GM12873 (cell line): ENCODE measurements at regions not wholly inside any gene's neighbourhood (a gene's known extent, or its start where the extent isn't known, plus 50 kb on each side); places are given as distances from the start of the nearest gene placed in this dataset.

Experiments used
- TF ChIP-seq, protein P1 (sequence below): IDR thresholded peaks from 2 replicates; pipeline ENCODE4 v1.5.1; 2012; ENCODE audit warnings: low read depth, mild to moderate bottlenecking, moderate library complexity, low read length, control low read depth; ENCODE audit not compliant: insufficient read depth; ENCODE audit errors: missing control alignments

DNA sequence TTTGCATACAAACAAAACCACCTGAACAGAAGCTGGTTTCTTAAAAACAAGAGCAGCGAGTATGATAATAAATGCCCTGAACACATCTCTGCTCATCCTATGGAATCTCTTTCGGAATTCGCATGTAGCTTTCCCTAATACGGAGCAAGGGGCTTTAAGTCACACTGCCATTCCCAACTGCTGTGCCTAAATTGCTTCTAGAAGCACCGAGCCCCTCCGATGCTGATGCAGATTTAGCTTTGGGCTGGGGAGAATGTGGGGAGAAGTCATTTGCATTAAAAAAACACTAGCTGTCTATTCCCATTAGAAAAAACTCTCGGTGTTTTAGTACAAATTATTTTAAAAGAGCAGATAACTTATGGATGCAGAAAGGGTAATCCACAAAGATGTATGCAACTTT is 76.9 kb downstream of the CD83 start:
- TF ChIP-seq, protein P1, sequence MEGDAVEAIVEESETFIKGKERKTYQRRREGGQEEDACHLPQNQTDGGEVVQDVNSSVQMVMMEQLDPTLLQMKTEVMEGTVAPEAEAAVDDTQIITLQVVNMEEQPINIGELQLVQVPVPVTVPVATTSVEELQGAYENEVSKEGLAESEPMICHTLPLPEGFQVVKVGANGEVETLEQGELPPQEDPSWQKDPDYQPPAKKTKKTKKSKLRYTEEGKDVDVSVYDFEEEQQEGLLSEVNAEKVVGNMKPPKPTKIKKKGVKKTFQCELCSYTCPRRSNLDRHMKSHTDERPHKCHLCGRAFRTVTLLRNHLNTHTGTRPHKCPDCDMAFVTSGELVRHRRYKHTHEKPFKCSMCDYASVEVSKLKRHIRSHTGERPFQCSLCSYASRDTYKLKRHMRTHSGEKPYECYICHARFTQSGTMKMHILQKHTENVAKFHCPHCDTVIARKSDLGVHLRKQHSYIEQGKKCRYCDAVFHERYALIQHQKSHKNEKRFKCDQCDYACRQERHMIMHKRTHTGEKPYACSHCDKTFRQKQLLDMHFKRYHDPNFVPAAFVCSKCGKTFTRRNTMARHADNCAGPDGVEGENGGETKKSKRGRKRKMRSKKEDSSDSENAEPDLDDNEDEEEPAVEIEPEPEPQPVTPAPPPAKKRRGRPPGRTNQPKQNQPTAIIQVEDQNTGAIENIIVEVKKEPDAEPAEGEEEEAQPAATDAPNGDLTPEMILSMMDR = no peak

DNA sequence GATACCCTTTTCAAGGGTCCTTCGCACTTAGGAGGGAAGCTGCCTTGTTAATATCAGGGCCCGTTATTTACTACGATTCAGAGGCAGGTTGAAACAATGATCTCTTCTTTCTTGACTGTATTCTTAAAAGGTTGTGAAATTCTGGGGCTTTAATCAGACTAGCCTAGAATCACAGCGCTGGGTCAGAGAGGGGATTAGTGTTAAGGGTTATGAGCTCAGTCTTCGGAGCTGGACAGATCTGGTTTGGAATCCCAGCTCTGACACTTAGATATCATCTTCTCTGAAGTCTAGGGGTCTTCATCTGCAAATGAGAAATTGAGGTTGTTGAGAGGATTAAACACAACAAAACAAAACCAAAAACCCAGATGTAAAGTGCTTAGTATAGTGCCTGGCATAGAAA is 77.4 kb downstream of the CD83 start:
- TF ChIP-seq, protein P1 = no peak

DNA sequence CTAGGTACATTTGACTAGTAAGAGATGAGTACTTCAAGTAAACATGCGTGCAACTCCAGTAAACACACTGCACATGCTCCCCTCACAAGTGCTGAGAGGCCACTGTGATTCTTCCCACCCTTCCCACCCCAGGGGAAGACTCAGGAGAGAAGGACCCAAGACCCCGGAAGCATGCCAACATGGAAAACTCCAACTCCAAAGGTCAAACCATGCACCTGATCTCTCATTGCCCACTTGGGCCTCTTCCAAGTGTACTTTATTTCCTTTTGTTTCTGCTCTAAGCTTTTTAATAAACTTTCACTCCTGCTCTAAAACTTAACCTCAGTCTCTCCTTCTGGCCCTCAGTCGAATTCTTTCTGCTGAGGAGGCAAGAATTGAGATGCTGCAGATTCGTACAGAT is 78.5 kb downstream of the CD83 start:
- TF ChIP-seq, protein P1 = no peak

DNA sequence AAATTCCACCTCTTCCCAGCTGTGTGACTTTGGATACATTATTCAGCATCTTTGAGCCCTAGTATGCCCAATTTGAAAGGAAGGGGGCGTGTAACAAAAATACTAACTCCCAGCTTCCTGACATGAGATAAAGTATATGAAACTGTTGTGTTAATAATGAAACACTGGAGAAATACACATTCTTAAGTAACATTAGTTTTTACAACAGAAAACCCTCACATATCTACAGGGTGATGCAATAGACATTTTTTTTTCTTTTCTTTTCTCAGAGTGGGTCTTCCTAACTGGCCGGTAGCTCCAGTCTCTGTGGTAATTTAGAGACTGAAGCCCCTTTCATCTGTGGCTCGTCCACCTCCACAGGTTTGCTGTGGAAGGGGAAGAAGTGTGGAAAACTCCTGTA is 79.5 kb downstream of the CD83 start:
- TF ChIP-seq, protein P1 = no peak

DNA sequence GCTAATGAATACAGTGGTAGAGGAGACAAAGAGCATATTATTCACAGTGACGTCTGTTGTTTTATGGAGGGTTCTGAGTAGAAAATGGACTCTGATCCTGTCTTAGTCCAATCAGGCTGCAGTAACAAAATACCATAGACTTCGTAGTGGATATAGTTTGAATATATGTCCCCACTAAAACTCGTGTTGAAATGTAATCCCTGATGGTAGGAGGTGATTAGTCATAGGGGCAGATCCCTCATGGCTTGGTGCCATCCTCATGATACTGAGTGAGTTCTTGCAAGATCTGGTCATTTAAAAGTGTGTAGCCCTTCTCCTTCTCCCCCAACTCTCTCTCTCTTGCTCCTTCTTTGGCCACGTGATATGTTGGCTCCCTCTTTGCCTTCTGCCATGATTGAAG is 82.5 kb downstream of the CD83 start:
- TF ChIP-seq, protein P1 = no peak

DNA sequence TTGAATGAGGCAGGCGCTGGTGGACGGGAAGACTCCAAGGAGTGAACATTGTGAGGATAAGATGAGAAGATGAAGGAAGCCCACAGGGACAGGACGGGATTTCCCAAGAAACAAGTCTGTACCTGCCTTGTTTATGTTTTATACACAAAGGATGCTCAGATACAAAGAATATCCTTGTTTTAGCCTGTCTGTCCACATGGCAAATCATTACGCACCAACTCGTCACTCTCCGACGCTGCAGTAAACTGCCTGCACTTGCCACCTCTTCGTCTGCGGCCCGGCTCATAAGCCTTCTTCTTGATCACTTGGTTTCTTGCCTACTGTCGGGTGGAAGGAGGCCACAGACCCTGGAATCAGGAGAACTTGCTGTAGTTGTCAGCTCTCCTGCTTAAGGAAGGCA is 85.4 kb downstream of the CD83 start:
- TF ChIP-seq, protein P1 = no peak

DNA sequence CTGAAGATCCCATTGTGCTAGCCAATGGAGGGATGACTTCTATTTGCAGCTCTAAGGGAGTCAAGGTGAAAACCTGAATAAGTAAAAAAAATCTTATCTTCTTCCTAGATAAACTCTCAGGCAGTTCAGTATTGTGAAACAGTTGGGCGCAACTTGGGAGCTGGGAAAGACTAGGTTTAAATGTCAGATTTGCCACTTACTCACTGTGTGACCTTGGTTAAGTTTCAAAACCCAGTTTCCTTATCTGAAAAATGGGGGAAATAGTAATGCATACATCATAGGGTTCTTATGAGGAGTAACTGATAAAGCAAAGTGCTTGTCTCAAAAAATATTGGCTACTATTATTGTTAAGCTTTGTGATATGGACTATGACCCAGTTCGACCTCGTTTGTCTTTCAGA is 88.8 kb downstream of the CD83 start:
- TF ChIP-seq, protein P1 = no peak
